ENCODE measurements at regions not wholly inside any gene's neighbourhood (a gene's known extent, or its start where the extent isn't known, plus 50 kb on each side); places are given as distances from the start of the nearest gene placed in this dataset.

- Mint-ChIP-seq H3K27me3 (peaks cover 0 to 2% of the 10 kb centered on the region in 2 donors), H3K9me3 (peaks cover 4 to 17% (median 13%) of the 10 kb centered on the region in 5 donors), H3K27ac (no peak overlapping the region), H3K4me3 (no peak overlapping the region), H3K4me1 (no peaks in the 10 kb centered on the region), H3K36me3 (no peaks in the 10 kb centered on the region)
- Histone ChIP-seq H3K27me3 (ENCODE audit: insufficient read depth, low read length, poor library complexity, severe bottlenecking) (no peaks in the 10 kb centered on the region), H3K4me1 (ENCODE audit: insufficient read depth, low read length) (no peaks in the 10 kb centered on the region), H3K4me3 (ENCODE audit: low read length) (no peak overlapping the region), H3K9me3 (ENCODE audit: low read length) (no peaks in the 10 kb centered on the region), H3K27ac (ENCODE audit: low read depth, low read length) (no peak overlapping the region), H3K36me3 (ENCODE audit: insufficient read depth, low read length) (no peaks in the 10 kb centered on the region)
- ChIA-PET POLR2A (no interaction called here), CTCF (no interaction called here)
- DNase-seq = no peak
Measured at GRCh38 chr21:38182370-38182985, 74.3 kb upstream of the KCNJ15 start.

- ChIA-PET CTCF (no interaction called here), POLR2A (no interaction called here)
- Mint-ChIP-seq H3K9me3 (peaks cover 4 to 17% (median 13%) of the 10 kb centered on the region in 5 donors), H3K4me1 (no peaks in the 10 kb centered on the region), H3K27me3 (peaks cover 0 to 2% of the 10 kb centered on the region in 2 donors), H3K27ac (no peak overlapping the region), H3K4me3 (no peak overlapping the region), H3K36me3 (no peaks in the 10 kb centered on the region)
- no peaks in the 10 kb centered on the region for H3K27me3 ChIP-seq (ENCODE audit: insufficient read depth, low read length, poor library complexity, severe bottlenecking)
- H3K4me1 ChIP-seq (ENCODE audit: insufficient read depth, low read length) = no peaks in the 10 kb centered on the region
- no peak overlapping the region for H3K27ac ChIP-seq (ENCODE audit: low read depth, low read length)
- DNase-seq = no peak
- no peaks in the 10 kb centered on the region for H3K36me3 ChIP-seq (ENCODE audit: insufficient read depth, low read length)
- H3K9me3 ChIP-seq (ENCODE audit: low read length) = no peaks in the 10 kb centered on the region
- H3K4me3 ChIP-seq (ENCODE audit: low read length) = no peak overlapping the region
Measured at GRCh38 chr21:38183961-38184360, 72.8 kb upstream of the KCNJ15 start.

GRCh38 chr21:38186661-38187270 lies 70.0 kb upstream of the KCNJ15 start:
- Histone ChIP-seq H3K4me3 (ENCODE audit: low read length) (no peak overlapping the region), H3K27me3 (ENCODE audit: insufficient read depth, low read length, poor library complexity, severe bottlenecking) (no peaks in the 10 kb centered on the region), H3K36me3 (ENCODE audit: insufficient read depth, low read length) (no peaks in the 10 kb centered on the region), H3K4me1 (ENCODE audit: insufficient read depth, low read length) (no peaks in the 10 kb centered on the region), H3K9me3 (ENCODE audit: low read length) (no peaks in the 10 kb centered on the region), H3K27ac (ENCODE audit: low read depth, low read length) (no peak overlapping the region)
- no peak overlapping the region for H3K4me3 Mint-ChIP-seq
- H3K9me3 Mint-ChIP-seq = peaks cover 4 to 17% (median 15%) of the 10 kb centered on the region in 5 donors
- no peaks in the 10 kb centered on the region for H3K4me1 Mint-ChIP-seq
- no peak for DNase-seq
- H3K27ac Mint-ChIP-seq = no peak overlapping the region
- H3K27me3 Mint-ChIP-seq = no peaks in the 10 kb centered on the region
- ChIA-PET CTCF (no interaction called here), POLR2A (no interaction called here)
- no peaks in the 10 kb centered on the region for H3K36me3 Mint-ChIP-seq

- POLR2A ChIA-PET = no interaction called here
- Mint-ChIP-seq H3K27ac (no peak overlapping the region), H3K4me1 (no peaks in the 10 kb centered on the region), H3K4me3 (no peak overlapping the region), H3K36me3 (no peaks in the 10 kb centered on the region), H3K9me3 (peaks cover 4 to 17% (median 15%) of the 10 kb centered on the region in 5 donors), H3K27me3 (no peaks in the 10 kb centered on the region)
- Histone ChIP-seq H3K27me3 (ENCODE audit: insufficient read depth, low read length, poor library complexity, severe bottlenecking) (no peaks in the 10 kb centered on the region), H3K4me1 (ENCODE audit: insufficient read depth, low read length) (no peaks in the 10 kb centered on the region), H3K36me3 (ENCODE audit: insufficient read depth, low read length) (no peaks in the 10 kb centered on the region), H3K27ac (ENCODE audit: low read depth, low read length) (no peak overlapping the region), H3K4me3 (ENCODE audit: low read length) (no peak overlapping the region), H3K9me3 (ENCODE audit: low read length) (no peaks in the 10 kb centered on the region)
- CTCF ChIA-PET = no interaction called here
- DNase-seq = no peak
Measured at GRCh38 chr21:38188037-38188436, 68.8 kb upstream of the KCNJ15 start.

- no peak for DNase-seq
- Mint-ChIP-seq H3K27me3 (no peaks in the 10 kb centered on the region), H3K9me3 (peaks cover 0 to 6% (median 4%) of the 10 kb centered on the region in 5 donors), H3K4me1 (no peaks in the 10 kb centered on the region), H3K4me3 (no peak overlapping the region), H3K36me3 (no peaks in the 10 kb centered on the region), H3K27ac (no peak overlapping the region)
- Histone ChIP-seq H3K4me3 (ENCODE audit: low read length) (no peak overlapping the region), H3K27me3 (ENCODE audit: insufficient read depth, low read length, poor library complexity, severe bottlenecking) (no peaks in the 10 kb centered on the region), H3K27ac (ENCODE audit: low read depth, low read length) (no peak overlapping the region), H3K4me1 (ENCODE audit: insufficient read depth, low read length) (no peaks in the 10 kb centered on the region), H3K36me3 (ENCODE audit: insufficient read depth, low read length) (no peaks in the 10 kb centered on the region), H3K9me3 (ENCODE audit: low read length) (no peaks in the 10 kb centered on the region)
- ChIA-PET POLR2A (no interaction called here), CTCF (no interaction called here)
Measured at GRCh38 chr21:38196036-38196435, 60.8 kb upstream of the KCNJ15 start.

- H3K4me1 Mint-ChIP-seq = no peaks in the 10 kb centered on the region
- CTCF ChIA-PET = no interaction called here
- no peak overlapping the region for H3K4me3 Mint-ChIP-seq
- Histone ChIP-seq H3K9me3 (ENCODE audit: low read length) (no peaks in the 10 kb centered on the region), H3K27ac (ENCODE audit: low read depth, low read length) (no peak overlapping the region), H3K4me3 (ENCODE audit: low read length) (no peak overlapping the region), H3K27me3 (ENCODE audit: insufficient read depth, low read length, poor library complexity, severe bottlenecking) (no peaks in the 10 kb centered on the region), H3K4me1 (ENCODE audit: insufficient read depth, low read length) (no peaks in the 10 kb centered on the region), H3K36me3 (ENCODE audit: insufficient read depth, low read length) (no peaks in the 10 kb centered on the region)
- H3K27ac Mint-ChIP-seq = no peak overlapping the region
- H3K9me3 Mint-ChIP-seq = peaks cover 0 to 2% (median 0%) of the 10 kb centered on the region in 5 donors
- POLR2A ChIA-PET = no interaction called here
- DNase-seq = no peak
- peaks cover 3 to 7% of the 10 kb centered on the region in 2 donors for H3K27me3 Mint-ChIP-seq
- H3K36me3 Mint-ChIP-seq = no peaks in the 10 kb centered on the region
Measured at GRCh38 chr21:38202811-38203210, 54.0 kb upstream of the KCNJ15 start.

- Mint-ChIP-seq H3K36me3 (no peaks in the 10 kb centered on the region), H3K4me3 (no peak overlapping the region), H3K27me3 (peaks cover 5 to 7% of the 10 kb centered on the region in 2 donors), H3K9me3 (peaks cover 0 to 4% (median 0%) of the 10 kb centered on the region in 5 donors), H3K27ac (no peak overlapping the region), H3K4me1 (no peaks in the 10 kb centered on the region)
- DNase-seq = no peak
- Histone ChIP-seq H3K27ac (ENCODE audit: low read depth, low read length) (no peak overlapping the region), H3K27me3 (ENCODE audit: insufficient read depth, low read length, poor library complexity, severe bottlenecking) (no peaks in the 10 kb centered on the region), H3K4me1 (ENCODE audit: insufficient read depth, low read length) (no peaks in the 10 kb centered on the region), H3K9me3 (ENCODE audit: low read length) (no peaks in the 10 kb centered on the region), H3K4me3 (ENCODE audit: low read length) (no peak overlapping the region), H3K36me3 (ENCODE audit: insufficient read depth, low read length) (no peaks in the 10 kb centered on the region)
- POLR2A ChIA-PET = no interaction called here
- CTCF ChIA-PET = no interaction called here
Measured at GRCh38 chr21:38203229-38203628, 53.6 kb upstream of the KCNJ15 start.

GRCh38 chr21:38205940-38206339 lies 50.9 kb upstream of the KCNJ15 start:
- no peak for DNase-seq
- H3K9me3 Mint-ChIP-seq = peaks cover 0 to 5% (median 2%) of the 10 kb centered on the region in 5 donors
- H3K36me3 ChIP-seq (ENCODE audit: insufficient read depth, low read length) = no peaks in the 10 kb centered on the region
- no peaks in the 10 kb centered on the region for H3K4me1 ChIP-seq (ENCODE audit: insufficient read depth, low read length)
- POLR2A ChIA-PET = no interaction called here
- H3K36me3 Mint-ChIP-seq = no peaks in the 10 kb centered on the region
- H3K27me3 ChIP-seq (ENCODE audit: insufficient read depth, low read length, poor library complexity, severe bottlenecking) = no peaks in the 10 kb centered on the region
- no peak overlapping the region for H3K27ac Mint-ChIP-seq
- CTCF ChIA-PET = no interaction called here
- no peak overlapping the region for H3K4me3 ChIP-seq (ENCODE audit: low read length)
- no peaks in the 10 kb centered on the region for H3K4me1 Mint-ChIP-seq
- H3K27me3 Mint-ChIP-seq = peaks cover 8 to 11% of the 10 kb centered on the region in 2 donors
- no peaks in the 10 kb centered on the region for H3K9me3 ChIP-seq (ENCODE audit: low read length)
- peak overlapping the region in 1 of 7 donors; percentile 18 for H3K4me3 Mint-ChIP-seq
- no peak overlapping the region for H3K27ac ChIP-seq (ENCODE audit: low read depth, low read length)
